Natural killer cell (primary cell): ENCODE measurements at regions not wholly inside any gene's neighbourhood (a gene's known extent, or its start where the extent isn't known, plus 50 kb on each side); places are given as distances from the start of the nearest gene placed in this dataset.

Source experiments
- ATAC-seq, 3 donors: fragments of 150-1000 bp in 2 of 3; fragments of 200-7000 bp in 1 of 3; cut with Tn5 transposase; 1 replicate in 1 of 3; 2 replicates in 2 of 3; pipeline ENCODE4 v1.10.0; 2021; ENCODE audit warnings: mild to moderate bottlenecking in 2 of 3, moderate library complexity in 2 of 3
- DNase-seq, 2 donors: peaks; one replicate each; pipeline versions ENCODE4 v3.0.0 to v3.0.0-alpha.2; 2013 to 2021; ENCODE audit warnings: mixed read lengths in 1 of 2
- H3K27ac ChIP-seq: one replicate; pipeline ENCODE4 v1.5.1; 2013; ENCODE audit warnings: mild to moderate bottlenecking, low read length
- H3K27me3 ChIP-seq: one replicate; pipeline ENCODE4 v1.6.1; 2013; ENCODE audit warnings: low read length; ENCODE audit not compliant: control insufficient read depth, insufficient read depth
- H3K36me3 ChIP-seq: one replicate; pipeline ENCODE4 v1.6.1; 2013; ENCODE audit warnings: low read length; ENCODE audit not compliant: control insufficient read depth, insufficient read depth
- H3K4me1 ChIP-seq: one replicate; pipeline ENCODE4 v1.6.1; 2013; ENCODE audit warnings: low read length; ENCODE audit not compliant: control insufficient read depth, insufficient read depth
- H3K4me3 ChIP-seq: one replicate; pipeline ENCODE4 v1.5.1; 2013; ENCODE audit warnings: low read length
- H3K9me3 ChIP-seq: one replicate; pipeline ENCODE4 v1.6.1; 2013; ENCODE audit warnings: low read length; ENCODE audit not compliant: control insufficient read depth, insufficient read depth
- H3K27ac Mint-ChIP-seq, 2 donors: one replicate each; pipeline ENCODE4 v1.8.0; 2022; ENCODE audit warnings: mild to moderate bottlenecking in 2 of 2, mixed read lengths in 2 of 2, moderate library complexity in 1 of 2
- H3K27me3 Mint-ChIP-seq, 2 donors: one replicate each; pipeline ENCODE4 v1.8.0; 2022; ENCODE audit warnings: low read depth in 2 of 2, mixed read lengths in 2 of 2
- H3K36me3 Mint-ChIP-seq: one replicate; pipeline ENCODE4 v1.8.0; 2022; ENCODE audit warnings: mixed read lengths
- H3K4me1 Mint-ChIP-seq, 2 donors: one replicate each; pipeline ENCODE4 v1.8.0; 2022; ENCODE audit warnings: mixed read lengths in 2 of 2
- H3K4me3 Mint-ChIP-seq: one replicate; pipeline ENCODE4 v1.8.0; 2022; ENCODE audit warnings: mild to moderate bottlenecking, moderate library complexity, mixed read lengths
- H3K9me3 Mint-ChIP-seq, 2 donors: one replicate each; pipeline ENCODE4 v1.8.0; 2022; ENCODE audit warnings: mixed read lengths in 2 of 2
- CTCF ChIP-seq: fragments of 200-600 bp; IDR thresholded peaks from one replicate; pipeline ENCODE4 v1.8.0; 2022; ENCODE audit warnings: antibody characterized with exemption
- WGBS: methylation state at CpG from one replicate; pipeline ENCODE4 v1.1.7; 2013; ENCODE audit warnings: missing lambda C conversion rate; ENCODE audit not compliant: insufficient coverage; 5-methylcytosine and 5-hydroxymethylcytosine counted together
- intact Hi-C: fragments of 100-400 bp; cut with micrococcal nuclease; formaldehyde crosslinking; loops from one replicate; pipeline ENCODE4 v1.14.2; 2022

- 94% methylated on average over 6 of the region's 6 CpGs for WGBS
- no peak overlapping the region for H3K27ac Mint-ChIP-seq
- no peak for TF ChIP-seq CTCF
Observed at GRCh38 chr13:73593199-73593765, 534.5 kb downstream of the KLF5 start.

GRCh38 chr13:73591861-73592260 lies 533.1 kb downstream of the KLF5 start:
- H3K36me3 Mint-ChIP-seq, result no peaks in the 10 kb centered on the region

More at GRCh38 chr13:73593199-73593765, 534.5 kb downstream of the KLF5 start:
- Histone ChIP-seq H3K9me3 (no peaks in the 10 kb centered on the region), H3K36me3 (no peaks in the 10 kb centered on the region), H3K4me3 (no peak overlapping the region), H3K27ac (no peak overlapping the region), H3K27me3 (no peaks in the 10 kb centered on the region), H3K4me1 (no peaks in the 10 kb centered on the region)
- H3K4me3 Mint-ChIP-seq, result no peak overlapping the region
- no peaks in the 10 kb centered on the region for H3K9me3 Mint-ChIP-seq
- DNase-seq, result no peak
- no peaks in the 10 kb centered on the region for H3K36me3 Mint-ChIP-seq
- H3K4me1 Mint-ChIP-seq, result no peaks in the 10 kb centered on the region
- no peak for ATAC-seq
- H3K27me3 Mint-ChIP-seq, result no peaks in the 10 kb centered on the region
- intact Hi-C loops, result no loop called here

GRCh38 chr13:73590795-73591194 lies 532.0 kb downstream of the KLF5 start:
- no peak for TF ChIP-seq CTCF
- ATAC-seq (no peak), DNase-seq (no peak)
- no peak overlapping the region for H3K27ac ChIP-seq
- H3K27me3 ChIP-seq, result no peaks in the 10 kb centered on the region
- no peaks in the 10 kb centered on the region for H3K36me3 Mint-ChIP-seq
- no peak overlapping the region for H3K4me3 Mint-ChIP-seq
- H3K9me3 Mint-ChIP-seq, result peaks cover 3% of the 10 kb centered on the region in 2 donors
- no peaks in the 10 kb centered on the region for H3K4me1 ChIP-seq
- intact Hi-C loops, result no loop called here
- no peaks in the 10 kb centered on the region for H3K36me3 ChIP-seq
- H3K4me3 ChIP-seq, result no peak overlapping the region
- H3K9me3 ChIP-seq, result no peaks in the 10 kb centered on the region
- H3K27me3 Mint-ChIP-seq, result peaks cover 0 to 3% of the 10 kb centered on the region in 2 donors
- no peaks in the 10 kb centered on the region for H3K4me1 Mint-ChIP-seq
- H3K27ac Mint-ChIP-seq, result no peak overlapping the region

More at GRCh38 chr13:73591861-73592260, 533.1 kb downstream of the KLF5 start:
- no peak for TF ChIP-seq CTCF
- ATAC-seq (no peak), DNase-seq (no peak)
- Mint-ChIP-seq H3K4me1 (no peaks in the 10 kb centered on the region), H3K4me3 (no peak overlapping the region), H3K9me3 (no peaks in the 10 kb centered on the region), H3K27ac (no peak overlapping the region), H3K27me3 (no peaks in the 10 kb centered on the region)
- Histone ChIP-seq H3K27ac (no peak overlapping the region), H3K36me3 (no peaks in the 10 kb centered on the region), H3K27me3 (no peaks in the 10 kb centered on the region), H3K4me3 (no peak overlapping the region), H3K9me3 (no peaks in the 10 kb centered on the region), H3K4me1 (no peaks in the 10 kb centered on the region)
- intact Hi-C loops, result no loop called here
- 86% methylated on average over 1 of the region's 6 CpGs for WGBS

GRCh38 chr13:73585236-73585635 lies 526.4 kb downstream of the KLF5 start:
- Histone ChIP-seq H3K4me3 (no peak overlapping the region), H3K9me3 (no peaks in the 10 kb centered on the region), H3K4me1 (no peaks in the 10 kb centered on the region), H3K36me3 (no peaks in the 10 kb centered on the region), H3K27me3 (no peaks in the 10 kb centered on the region), H3K27ac (no peak overlapping the region)
- Mint-ChIP-seq H3K4me3 (no peak overlapping the region), H3K4me1 (no peaks in the 10 kb centered on the region), H3K36me3 (no peaks in the 10 kb centered on the region), H3K27me3 (peaks cover 0 to 12% of the 10 kb centered on the region in 2 donors), H3K9me3 (peaks cover 5 to 6% of the 10 kb centered on the region in 2 donors), H3K27ac (no peak overlapping the region)
- ATAC-seq (no peak), DNase-seq (no peak)
- intact Hi-C loops, result no loop called here
- 70% methylated on average over 2 of the region's 2 CpGs for WGBS
- no peak for TF ChIP-seq CTCF
